Thyroid gland (tissue), 4 donors: ENCODE measurements at regions not wholly inside any gene's neighbourhood (a gene's known extent, or its start where the extent isn't known, plus 50 kb on each side); places are given as distances from the start of the nearest gene placed in this dataset.
A peak's percentile ranks its signal among the peaks of the same experiment; 100 is the strongest.

Experiments
- DNase-seq, 2 donors: peaks; one replicate each; pipeline ENCODE4 v3.0.0-alpha.2; 2019
- H3K27ac ChIP-seq, 3 donors: fragments of 200-600 bp; sonication (generic); 1 replicate in 2 of 3; 2 replicates in 1 of 3; pipeline ENCODE4 v1.5.1; 2016 to 2019; ENCODE audit warnings: mild to moderate bottlenecking in 1 of 3, moderate library complexity in 1 of 3
- H3K27me3 ChIP-seq: fragments of 200-600 bp; sonication (generic); one replicate; pipeline ENCODE4 v1.5.1; 2019
- H3K36me3 ChIP-seq, 2 donors: fragments of 200-600 bp; sonication (generic); one replicate each; pipeline ENCODE4 v1.5.1; 2016 to 2019
- H3K4me1 ChIP-seq, 2 donors: fragments of 200-600 bp; sonication (generic); one replicate each; pipeline ENCODE4 v1.5.1; 2017 to 2019
- H3K4me3 ChIP-seq, 3 donors: fragments of 200-600 bp; sonication (generic); replicated peaks in 1 of 3; 1 replicate in 2 of 3; 2 replicates in 1 of 3; pipeline ENCODE4 v1.5.1; 2016; ENCODE audit warnings: mild to moderate bottlenecking in 1 of 3
- H3K9me3 ChIP-seq: fragments of 200-600 bp; sonication (generic); one replicate; pipeline ENCODE4 v1.5.1; 2017
- CTCF ChIP-seq, 6 experiments: fragments of 200-600 bp in 3 of 6; fragments of 450-650 bp in 3 of 6; sonication (generic) in 3 of 6; IDR thresholded peaks; one replicate each; pipeline ENCODE4 v1.5.1; 2016 to 2019; ENCODE audit warnings: antibody characterized with exemption in 6 of 6, mild to moderate bottlenecking in 2 of 6, inconsistent platforms in 1 of 6, moderate library complexity in 1 of 6
- POLR2A ChIP-seq, 2 donors: fragments of 450-650 bp; IDR thresholded peaks; one replicate each; pipeline ENCODE4 v1.6.1; 2017; ENCODE audit warnings: antibody characterized with exemption in 2 of 2, mild to moderate bottlenecking in 2 of 2, moderate library complexity in 1 of 2
- WGBS, 2 donors: methylation state at CpG; one replicate each; pipeline ENCODE4 v1.1.5; 2017; 5-methylcytosine and 5-hydroxymethylcytosine counted together
- intact Hi-C: fragments of 100-400 bp; cut with DNase I; formaldehyde crosslinking; loops from one replicate; pipeline ENCODE4 v1.15.1; 2023

GRCh38 chr18:27400001-27400400 lies 214.9 kb upstream of the CHST9 start:
- no peaks in the 10 kb centered on the region for H3K4me1 ChIP-seq
- no peak overlapping the region for H3K27ac ChIP-seq
- WGBS, 2 donors: 58 to 72% methylated on average over 9 of the region's 9 CpGs
- H3K27me3 ChIP-seq: no peaks in the 10 kb centered on the region
- DNase-seq: no peak
- TF ChIP-seq POLR2A (IDR thresholded peaks at IDR 0.05) (no peak), CTCF (IDR thresholded peaks at IDR 0.05) (no peak)
- H3K36me3 ChIP-seq: no peaks in the 10 kb centered on the region
- intact Hi-C loops: no loop called here
- no peaks in the 10 kb centered on the region for H3K9me3 ChIP-seq
- H3K4me3 ChIP-seq: no peak overlapping the region

DNA sequence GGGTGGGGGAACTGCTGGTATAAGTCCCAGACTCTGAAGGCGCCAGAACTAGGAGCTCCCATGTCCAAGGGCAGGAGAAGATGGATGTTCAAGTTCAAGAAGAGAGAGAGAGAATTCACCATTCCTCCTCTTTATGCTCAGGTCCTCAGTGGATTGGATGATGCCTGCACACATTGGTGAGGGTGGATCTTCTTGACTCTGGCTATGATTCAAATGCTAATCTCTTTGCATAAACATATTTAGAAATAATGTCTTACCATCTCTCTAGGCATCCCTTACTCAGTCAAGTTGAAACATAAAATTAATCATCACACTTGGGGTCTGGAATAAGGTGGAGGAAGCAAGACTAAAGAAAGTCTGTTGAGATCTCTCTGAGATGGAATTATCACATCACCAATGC lies 210.6 kb upstream of the CHST9 start:
- no peak for TF ChIP-seq POLR2A (IDR thresholded peaks at IDR 0.05)
- TF ChIP-seq CTCF (IDR thresholded peaks at IDR 0.05): no peak
- no peaks in the 10 kb centered on the region for H3K27me3 ChIP-seq
- no peak overlapping the region for H3K4me3 ChIP-seq
- H3K27ac ChIP-seq: no peak overlapping the region
- H3K4me1 ChIP-seq: no peaks in the 10 kb centered on the region
- H3K36me3 ChIP-seq: no peaks in the 10 kb centered on the region
- DNase-seq: no peak
- H3K9me3 ChIP-seq: no peaks in the 10 kb centered on the region
- WGBS, 2 donors: 64 to 74% methylated on average over 1 of the region's 1 CpG
- intact Hi-C loops: no loop called here

GRCh38 chr18:27394687-27395086 lies 209.6 kb upstream of the CHST9 start:
- intact Hi-C loops: no loop called here
- WGBS, 2 donors: 77 to 80% methylated on average over 3 of the region's 3 CpGs

DNA sequence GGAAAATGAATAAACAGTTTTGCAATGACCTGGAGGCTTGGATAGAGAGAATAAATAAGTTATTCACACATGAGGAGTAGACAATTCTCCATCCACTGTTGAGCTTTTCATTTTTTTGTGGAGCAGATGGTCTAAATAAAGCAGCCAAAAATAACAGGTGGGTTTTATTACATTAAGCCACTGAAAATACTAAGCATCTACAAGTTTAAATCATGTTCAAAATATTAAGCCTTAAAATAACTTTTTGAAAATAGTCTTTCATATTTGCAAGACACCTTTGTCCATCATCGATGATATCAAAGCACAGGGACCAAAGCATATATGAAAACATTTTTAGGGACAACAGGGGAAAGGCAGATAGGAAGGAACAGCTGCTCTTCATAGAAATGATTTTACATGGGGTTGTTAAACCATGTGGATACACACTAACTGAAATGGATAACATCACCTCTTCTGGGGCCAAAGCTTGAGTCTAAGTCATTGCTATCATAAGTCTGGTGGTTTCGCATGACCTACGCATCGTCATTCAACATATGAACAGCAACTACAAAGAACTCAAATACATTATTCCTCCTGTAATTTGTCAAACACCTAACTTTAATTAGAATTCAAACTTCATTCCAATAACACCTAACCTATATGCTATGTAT lies 197.6 kb upstream of the CHST9 start:
- Histone ChIP-seq H3K36me3 (no peaks in the 10 kb centered on the region), H3K4me1 (peaks cover 0 to 6% of the 10 kb centered on the region in 2 donors), H3K9me3 (no peaks in the 10 kb centered on the region), H3K27me3 (no peaks in the 10 kb centered on the region), H3K27ac (no peak overlapping the region), H3K4me3 (no peak overlapping the region)
- 92 to 95% methylated on average over 4 of the region's 4 CpGs for WGBS, 2 donors
- intact Hi-C loops: no loop called here
- DNase-seq: no peak
- no peak for TF ChIP-seq POLR2A (IDR thresholded peaks at IDR 0.05)

More at GRCh38 chr18:27394687-27395086, 209.6 kb upstream of the CHST9 start:
- no peaks in the 10 kb centered on the region for H3K4me1 ChIP-seq
- TF ChIP-seq POLR2A (IDR thresholded peaks at IDR 0.05) (no peak), CTCF (IDR thresholded peaks at IDR 0.05) (no peak)
- DNase-seq: no peak
- H3K9me3 ChIP-seq: no peaks in the 10 kb centered on the region
- no peak overlapping the region for H3K4me3 ChIP-seq
- H3K27me3 ChIP-seq: no peaks in the 10 kb centered on the region
- H3K36me3 ChIP-seq: no peaks in the 10 kb centered on the region
- H3K27ac ChIP-seq: no peak overlapping the region

DNA sequence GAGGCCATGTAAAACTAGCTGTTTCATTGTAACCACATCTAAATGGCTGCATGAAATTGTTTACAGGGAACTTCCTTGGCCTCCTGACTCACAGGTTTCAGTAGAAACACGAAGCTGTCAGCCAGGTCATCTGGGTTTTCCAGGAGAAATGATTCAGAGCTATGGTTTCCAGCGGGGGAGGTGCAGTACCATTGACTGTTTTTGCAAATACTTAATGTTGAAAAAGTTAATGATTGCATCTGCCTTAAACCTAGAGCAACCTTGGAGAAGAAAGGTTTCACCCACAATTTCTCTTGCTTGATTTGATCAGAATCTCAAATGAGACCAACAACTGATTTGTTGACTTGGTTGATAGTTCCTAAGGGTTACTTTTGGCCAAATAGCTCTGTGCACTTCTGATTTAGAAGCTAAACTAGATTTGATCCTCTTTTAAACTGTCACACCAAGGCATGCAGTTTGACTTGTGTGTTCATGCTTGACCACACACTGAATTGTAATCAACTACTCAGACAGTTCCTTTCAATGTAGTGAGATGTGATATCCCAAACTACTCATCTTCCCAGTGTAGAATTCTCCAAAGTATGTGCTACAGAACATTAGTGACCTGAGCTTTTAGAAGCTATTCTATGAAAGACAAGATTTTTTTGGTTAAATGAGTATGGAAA lies 193.5 kb upstream of the CHST9 start:
- DNase-seq: peak in 1 of 2 donors; percentile 5
- Histone ChIP-seq H3K27me3 (no peaks in the 10 kb centered on the region), H3K9me3 (no peaks in the 10 kb centered on the region), H3K36me3 (no peaks in the 10 kb centered on the region), H3K27ac (no peak overlapping the region), H3K4me3 (no peak overlapping the region), H3K4me1 (peaks cover 0 to 6% of the 10 kb centered on the region in 2 donors)
- intact Hi-C loops: no loop called here
- WGBS, 2 donors: 53 to 58% methylated on average over 2 of the region's 2 CpGs
- TF ChIP-seq POLR2A (IDR thresholded peaks at IDR 0.05) (no peak), CTCF (IDR thresholded peaks at IDR 0.05) (no peak)
